Colonic mucosa (tissue), 4 donors: ENCODE measurements at regions not wholly inside any gene's neighbourhood (a gene's known extent, or its start where the extent isn't known, plus 50 kb on each side); places are given as distances from the start of the nearest gene placed in this dataset.

Experiments used
- DNase-seq: peaks from one replicate; pipeline ENCODE4 v3.0.0-alpha.2; 2020
- H3K27ac ChIP-seq: fragments of 200-600 bp; one replicate; pipeline ENCODE4 v1.8.0; 2021
- H3K27me3 ChIP-seq: fragments of 200-600 bp; one replicate; pipeline ENCODE4 v1.8.0; 2021
- H3K36me3 ChIP-seq: fragments of 200-600 bp; one replicate; pipeline ENCODE4 v1.8.0; 2021
- H3K4me1 ChIP-seq: fragments of 200-600 bp; one replicate; pipeline ENCODE4 v1.8.0; 2021; ENCODE audit warnings: mild to moderate bottlenecking
- H3K4me3 ChIP-seq: fragments of 200-600 bp; one replicate; pipeline ENCODE4 v1.8.0; 2021
- H3K9ac ChIP-seq, 2 donors: one replicate each; pipeline ENCODE4 v1.7.0; 2013; ENCODE audit warnings: control low read depth in 2 of 2, low read depth in 2 of 2, low read length in 2 of 2
- H3K9me3 ChIP-seq: fragments of 200-600 bp; one replicate; pipeline ENCODE4 v1.8.0; 2021
- intact Hi-C: fragments of 100-400 bp; cut with DNase I; formaldehyde crosslinking; loops from one replicate; pipeline ENCODE4 v1.14.1; 2022
- TF ChIP-seq, protein P1 (sequence below): fragments of 200-600 bp; IDR thresholded peaks from one replicate; pipeline ENCODE4 v1.8.0; 2022; ENCODE audit warnings: antibody characterized with exemption, mild to moderate bottlenecking
- donor health status: healthy.
- donor health status: DM: no; HTN: no; CAD: no.
- donor health status: DM: no; HTN: no; CAD: no.

DNA sequence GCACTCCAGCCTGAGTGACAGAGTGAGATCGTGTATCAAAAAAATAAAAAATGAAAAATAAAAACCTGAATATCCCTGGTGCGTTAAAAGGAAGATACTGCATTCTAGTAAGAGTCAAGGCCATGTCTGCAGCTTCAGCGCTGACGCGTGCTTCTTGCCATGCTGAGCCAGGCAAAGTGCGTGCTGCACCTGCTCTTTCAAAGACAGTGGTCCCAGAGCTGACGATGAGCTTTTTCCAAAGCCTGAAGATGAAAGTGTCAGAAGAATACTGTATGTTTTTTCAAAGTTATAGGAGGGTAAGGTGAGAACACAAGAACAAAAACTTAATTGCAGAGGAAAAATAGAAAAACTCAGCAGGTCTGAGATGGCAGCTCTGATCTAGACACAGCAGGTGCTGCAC lies 115.1 kb downstream of the RNASET2 start:
- TF ChIP-seq, protein P1, sequence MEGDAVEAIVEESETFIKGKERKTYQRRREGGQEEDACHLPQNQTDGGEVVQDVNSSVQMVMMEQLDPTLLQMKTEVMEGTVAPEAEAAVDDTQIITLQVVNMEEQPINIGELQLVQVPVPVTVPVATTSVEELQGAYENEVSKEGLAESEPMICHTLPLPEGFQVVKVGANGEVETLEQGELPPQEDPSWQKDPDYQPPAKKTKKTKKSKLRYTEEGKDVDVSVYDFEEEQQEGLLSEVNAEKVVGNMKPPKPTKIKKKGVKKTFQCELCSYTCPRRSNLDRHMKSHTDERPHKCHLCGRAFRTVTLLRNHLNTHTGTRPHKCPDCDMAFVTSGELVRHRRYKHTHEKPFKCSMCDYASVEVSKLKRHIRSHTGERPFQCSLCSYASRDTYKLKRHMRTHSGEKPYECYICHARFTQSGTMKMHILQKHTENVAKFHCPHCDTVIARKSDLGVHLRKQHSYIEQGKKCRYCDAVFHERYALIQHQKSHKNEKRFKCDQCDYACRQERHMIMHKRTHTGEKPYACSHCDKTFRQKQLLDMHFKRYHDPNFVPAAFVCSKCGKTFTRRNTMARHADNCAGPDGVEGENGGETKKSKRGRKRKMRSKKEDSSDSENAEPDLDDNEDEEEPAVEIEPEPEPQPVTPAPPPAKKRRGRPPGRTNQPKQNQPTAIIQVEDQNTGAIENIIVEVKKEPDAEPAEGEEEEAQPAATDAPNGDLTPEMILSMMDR = no peak
- H3K36me3 ChIP-seq = no peaks in the 10 kb centered on the region
- H3K9me3 ChIP-seq = no peaks in the 10 kb centered on the region
- no peak overlapping the region for H3K27ac ChIP-seq
- H3K4me1 ChIP-seq = no peaks in the 10 kb centered on the region
- DNase-seq = no peak
- H3K9ac ChIP-seq = no peak overlapping the region
- H3K4me3 ChIP-seq = no peak overlapping the region
- intact Hi-C loops = no loop called here
- H3K27me3 ChIP-seq = no peaks in the 10 kb centered on the region

DNA sequence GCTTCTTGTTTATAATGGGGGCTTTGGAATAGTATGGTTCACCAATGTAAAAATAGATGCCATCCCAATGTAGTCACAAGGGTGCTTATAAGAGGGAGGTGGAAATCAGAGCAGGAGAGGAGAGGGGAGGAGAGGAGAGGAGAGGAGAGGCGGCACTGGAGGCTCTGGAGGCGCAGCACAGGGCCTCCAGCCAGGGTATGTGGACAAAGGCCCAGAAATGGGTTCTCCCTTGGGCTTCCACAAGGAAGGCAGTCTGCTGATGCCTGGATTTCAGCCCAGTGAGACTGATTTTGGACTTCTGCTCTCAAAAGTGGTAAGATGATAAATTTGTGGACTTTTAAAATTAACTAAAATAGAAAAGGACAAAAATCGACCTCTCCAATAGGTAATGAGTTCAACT lies 116.8 kb downstream of the RNASET2 start:
- TF ChIP-seq, protein P1 = no peak

DNA sequence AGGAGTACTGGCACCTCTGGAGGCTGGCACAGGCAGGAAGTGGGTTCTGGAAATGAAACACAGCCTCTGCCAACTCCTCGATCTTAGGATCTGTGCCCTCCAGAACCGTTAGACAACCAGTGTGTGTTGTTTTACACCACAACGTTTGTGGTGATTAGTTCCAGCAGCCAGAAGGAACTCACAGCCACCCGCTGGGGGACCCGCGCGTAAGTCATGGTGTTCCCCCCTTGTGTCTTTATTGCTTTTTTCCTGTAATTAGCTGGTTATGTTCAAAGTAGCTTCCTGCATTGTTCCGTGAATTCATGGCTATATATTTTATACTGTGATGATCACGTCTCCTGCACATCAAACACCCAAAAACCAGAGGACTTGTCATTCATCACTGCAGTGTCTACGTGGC lies 117.4 kb downstream of the RNASET2 start:
- Histone ChIP-seq H3K27me3 (no peaks in the 10 kb centered on the region), H3K36me3 (no peaks in the 10 kb centered on the region), H3K4me3 (no peak overlapping the region), H3K9me3 (no peaks in the 10 kb centered on the region), H3K9ac (no peak overlapping the region), H3K27ac (no peak overlapping the region), H3K4me1 (no peaks in the 10 kb centered on the region)
- TF ChIP-seq, protein P1 = no peak
- intact Hi-C loops = no loop called here
- DNase-seq = no peak

More for the DNA sequence above, 116.8 kb downstream of the RNASET2 start:
- Histone ChIP-seq H3K9me3 (no peaks in the 10 kb centered on the region), H3K27me3 (no peaks in the 10 kb centered on the region), H3K36me3 (no peaks in the 10 kb centered on the region), H3K4me1 (no peaks in the 10 kb centered on the region), H3K27ac (no peak overlapping the region), H3K9ac (no peak overlapping the region), H3K4me3 (no peak overlapping the region)
- DNase-seq = no peak
- intact Hi-C loops = no loop called here

DNA sequence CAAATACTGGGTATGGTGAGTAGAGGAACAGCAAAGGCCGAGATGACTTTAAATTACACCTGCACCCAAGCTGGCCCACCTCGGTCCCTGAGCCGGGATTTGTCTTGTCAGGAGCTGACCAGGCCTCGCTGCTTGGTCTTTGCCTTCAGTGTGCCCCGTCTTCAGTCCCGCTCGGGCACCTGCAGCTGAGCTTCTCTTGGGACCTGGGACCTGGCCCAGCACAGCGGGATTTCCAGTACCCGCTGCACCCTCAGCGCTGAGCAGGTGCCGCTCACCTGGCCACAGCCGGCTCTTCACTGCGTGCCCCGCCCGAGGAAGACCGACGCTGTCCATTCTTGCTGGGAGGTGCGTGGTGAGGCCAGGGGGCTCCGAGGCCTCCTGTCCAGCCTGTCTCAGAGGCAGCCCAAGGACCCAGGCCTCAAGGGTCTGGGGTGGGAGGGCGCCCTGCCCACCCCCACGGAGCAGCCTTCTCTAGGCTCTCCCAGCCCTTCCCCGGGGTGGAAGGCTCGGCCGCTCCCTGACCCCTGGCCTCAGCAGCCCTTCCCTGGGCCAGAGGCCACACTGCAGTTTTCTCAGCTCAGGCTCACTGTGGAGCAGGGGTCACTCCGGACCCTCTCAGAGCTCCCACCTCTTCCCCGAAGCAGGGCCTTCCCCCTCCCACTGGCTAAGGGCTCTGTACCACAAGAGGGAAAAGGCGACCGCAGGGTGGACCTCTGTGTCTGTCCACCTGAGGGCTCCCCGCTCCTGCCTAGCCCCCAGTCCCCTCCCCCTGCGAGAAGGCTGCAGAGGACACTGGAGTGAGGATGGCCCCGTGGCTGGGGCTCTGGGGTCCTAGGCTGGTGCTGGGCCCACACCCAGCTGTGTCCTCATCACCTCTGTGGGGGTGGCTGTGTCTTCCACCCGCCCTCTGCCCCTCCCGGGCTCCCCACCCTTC lies 119.3 kb downstream of the RNASET2 start:
- no peak overlapping the region for H3K4me3 ChIP-seq
- intact Hi-C loops = no loop called here
- no peaks in the 10 kb centered on the region for H3K27me3 ChIP-seq
- DNase-seq = no peak
- H3K4me1 ChIP-seq = no peaks in the 10 kb centered on the region
- H3K27ac ChIP-seq = no peak overlapping the region
- no peaks in the 10 kb centered on the region for H3K9me3 ChIP-seq
- no peaks in the 10 kb centered on the region for H3K36me3 ChIP-seq
- H3K9ac ChIP-seq = no peak overlapping the region
- TF ChIP-seq, protein P1 = no peak

DNA sequence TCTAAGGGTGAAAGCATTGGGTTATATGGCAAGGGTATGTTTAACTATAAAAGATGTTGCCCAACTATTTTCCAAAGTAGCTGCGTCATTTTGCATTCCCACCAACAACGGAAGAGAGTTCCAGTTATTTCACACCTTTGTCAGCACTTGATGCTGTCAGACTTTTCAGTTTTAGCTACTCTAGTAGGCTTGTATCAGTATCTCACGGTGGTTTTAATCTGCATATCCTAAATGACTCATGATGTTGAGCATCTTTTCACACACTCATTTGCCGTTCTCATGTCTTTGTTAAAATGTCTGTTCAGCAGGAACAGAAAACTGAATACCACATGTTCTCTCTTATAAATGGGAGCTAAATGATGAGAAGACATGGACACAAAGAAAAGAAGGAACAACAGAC lies 122.3 kb downstream of the RNASET2 start:
- Histone ChIP-seq H3K9me3 (no peaks in the 10 kb centered on the region), H3K27ac (no peak overlapping the region), H3K9ac (no peak overlapping the region), H3K4me3 (no peak overlapping the region), H3K36me3 (no peaks in the 10 kb centered on the region), H3K4me1 (no peaks in the 10 kb centered on the region), H3K27me3 (no peaks in the 10 kb centered on the region)
- no peak for DNase-seq
- TF ChIP-seq, protein P1 = no peak
- intact Hi-C loops = no loop called here
